Retinal pigment epithelial cell (primary cell): ENCODE measurements at regions not wholly inside any gene's neighbourhood (a gene's known extent, or its start where the extent isn't known, plus 50 kb on each side); places are given as distances from the start of the nearest gene placed in this dataset.
"Not testable (repeated sequence)": the region's sequence is repeated elsewhere in the genome, so short reads cannot be mapped to it uniquely, and the experiment has no call there.

ENCODE experiments used
- DNase-seq: peaks from one replicate; pipeline ENCODE4 v3.0.0-alpha.2; 2010; ENCODE audit warnings: low read depth
- H3K4me3 ChIP-seq: 2 replicates; pipeline ENCODE4 v1.5.1; 2011; ENCODE audit warnings: mild to moderate bottlenecking, low read length, control low read depth, moderate library complexity
- CTCF ChIP-seq: conservative IDR thresholded peaks from 2 replicates; pipeline ENCODE4 v1.5.1; 2011; ENCODE audit warnings: low read depth, low read length, control low read depth, inconsistent platforms

GRCh38 chr5:50575740-50576139 lies 90.7 kb upstream of the PARP8 start:
- DNase-seq = no peak
- no peak for TF ChIP-seq CTCF
- H3K4me3 ChIP-seq = no peak overlapping the region

- no peak for TF ChIP-seq CTCF
- H3K4me3 ChIP-seq = no peak overlapping the region
- DNase-seq = no peak
These were observed 90.2 kb upstream of the PARP8 start for GRCh38 chr5:50576265-50576664.

- no peak for DNase-seq
- TF ChIP-seq CTCF = no peak
- H3K4me3 ChIP-seq = no peak overlapping the region
These were observed 89.7 kb upstream of the PARP8 start for GRCh38 chr5:50576686-50577256.

GRCh38 chr5:50580506-50580905 lies 85.9 kb upstream of the PARP8 start:
- H3K4me3 ChIP-seq = no peak overlapping the region
- TF ChIP-seq CTCF = no peak
- DNase-seq = no peak

GRCh38 chr5:50581845-50582244 lies 84.6 kb upstream of the PARP8 start:
- H3K4me3 ChIP-seq, DNase-seq: not testable (repeated sequence)

- no peak for TF ChIP-seq CTCF
- H3K4me3 ChIP-seq = no peak overlapping the region
- no peak for DNase-seq
These were observed 83.7 kb upstream of the PARP8 start for GRCh38 chr5:50582699-50583098.

- TF ChIP-seq CTCF = no peak
- H3K4me3 ChIP-seq = no peak overlapping the region
- DNase-seq = no peak
These were observed 82.8 kb upstream of the PARP8 start for GRCh38 chr5:50583621-50584020.

- DNase-seq, H3K4me3 ChIP-seq: not testable (repeated sequence)
These were observed 78.0 kb upstream of the PARP8 start for GRCh38 chr5:50588471-50588870.

GRCh38 chr5:50590444-50591189 lies 75.8 kb upstream of the PARP8 start:
- not testable (repeated sequence) for H3K4me3 ChIP-seq, DNase-seq

- not testable (repeated sequence) for DNase-seq, H3K4me3 ChIP-seq
These were observed 75.1 kb upstream of the PARP8 start for GRCh38 chr5:50591338-50591737.
